AG04450 (cell line): ENCODE measurements at regions not wholly inside any gene's neighbourhood (a gene's known extent, or its start where the extent isn't known, plus 50 kb on each side); places are given as distances from the start of the nearest gene placed in this dataset.
"Not testable (repeated sequence)": the region's sequence is repeated elsewhere in the genome, so short reads cannot be mapped to it uniquely, and the experiment has no call there.

Experiments used
- CTCF ChIA-PET: fragments of 300-600, 350-600 bp; formaldehyde crosslinking; extraction: SDS; loops from one replicate; lab custom pipeline; 2022; ENCODE audit warnings: antibody characterized with exemption, inconsistent platforms; lab: Charles Lee
- POLR2A ChIA-PET: fragments of 350-600 bp; formaldehyde crosslinking; extraction: SDS; loops from one replicate; lab custom pipeline; 2021; ENCODE audit warnings: antibody characterized with exemption, inconsistent platforms; lab: Yijun Ruan, JAX
- DNase-seq: peaks from one replicate; pipeline ENCODE4 v3.0.0-alpha.2; 2011; ENCODE audit warnings: low read depth, low spot score
- H3K27ac ChIP-seq: one replicate; pipeline ENCODE4 v1.5.1; 2012; ENCODE audit warnings: low read depth, low read length, control low read depth
- H3K27me3 ChIP-seq: one replicate; pipeline ENCODE4 v1.6.0; 2012; ENCODE audit warnings: low read length; ENCODE audit not compliant: control insufficient read depth, insufficient read depth
- H3K4me3 ChIP-seq: 2 replicates; pipeline ENCODE4 v1.5.1; 2011; ENCODE audit warnings: mild to moderate bottlenecking, low read depth, low read length, control low read depth
- H3K9me3 ChIP-seq: 2 replicates; pipeline ENCODE4 v1.5.1; 2012; ENCODE audit warnings: low read length; ENCODE audit not compliant: control insufficient read depth, insufficient read depth
- CTCF ChIP-seq: IDR thresholded peaks from 2 replicates; pipeline ENCODE4 v1.5.1; 2011; ENCODE audit warnings: low read depth, low read length, control low read depth, inconsistent platforms

DNA sequence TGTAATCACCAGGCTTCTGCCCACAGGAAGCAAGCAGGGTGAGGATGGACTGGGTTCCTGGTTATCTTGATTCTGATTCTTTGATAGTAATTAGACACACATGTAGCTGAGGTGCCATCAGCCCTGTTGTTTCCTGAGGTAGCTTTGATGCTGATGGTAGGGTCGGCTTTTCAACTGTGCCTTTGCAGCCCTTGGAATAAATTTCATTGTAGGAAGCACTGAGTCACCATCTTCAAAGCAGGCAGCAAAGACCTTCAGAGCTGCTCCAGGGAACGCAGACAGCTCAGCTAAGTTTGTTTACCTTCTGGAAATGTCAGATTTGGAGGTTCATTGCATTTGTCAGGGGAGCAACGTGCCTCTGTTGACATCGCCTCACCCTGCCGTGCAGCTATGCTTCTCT lies 135.4 kb downstream of the ASMT start:
- no peak overlapping the region for H3K27ac ChIP-seq
- peaks cover 25% of the 10 kb centered on the region for H3K9me3 ChIP-seq
- CTCF ChIA-PET: no interaction called here
- DNase-seq: no peak
- no peak for TF ChIP-seq CTCF
- H3K27me3 ChIP-seq: no peaks in the 10 kb centered on the region
- POLR2A ChIA-PET: no interaction called here
- H3K4me3 ChIP-seq: no peak overlapping the region

GRCh38 chrX:1751781-1752180 lies 136.9 kb downstream of the ASMT start:
- peaks cover 29% of the 10 kb centered on the region for H3K9me3 ChIP-seq
- ChIA-PET CTCF (no interaction called here), POLR2A (no interaction called here)
- DNase-seq: no peak
- no peak overlapping the region for H3K4me3 ChIP-seq
- TF ChIP-seq CTCF: no peak
- H3K27ac ChIP-seq: no peak overlapping the region
- H3K27me3 ChIP-seq: no peaks in the 10 kb centered on the region

GRCh38 chrX:1752799-1753198 lies 137.9 kb downstream of the ASMT start:
- POLR2A ChIA-PET, DNase-seq, H3K27me3 ChIP-seq, H3K4me3 ChIP-seq, H3K27ac ChIP-seq, CTCF ChIA-PET: not testable (repeated sequence)
- H3K9me3 ChIP-seq: peaks cover 35% of the 10 kb centered on the region

DNA sequence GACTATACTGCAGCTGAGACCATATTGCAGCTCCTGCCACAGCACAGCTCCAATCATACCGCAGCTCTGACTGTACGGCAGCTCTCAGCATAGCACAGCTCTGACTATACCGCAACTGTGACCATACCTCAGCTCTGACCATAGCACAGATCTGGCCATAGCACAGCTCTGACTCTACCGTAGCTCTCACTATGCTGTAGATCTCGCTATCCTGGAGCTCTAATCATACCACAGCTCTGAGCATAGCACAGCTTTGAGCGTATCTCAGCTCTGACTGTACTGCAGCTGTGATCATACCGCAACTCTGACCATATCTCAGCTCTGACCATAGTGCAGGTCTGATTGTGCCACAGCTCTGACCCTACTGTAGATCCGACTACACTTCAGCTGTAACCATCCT lies 139.2 kb downstream of the ASMT start:
- Histone ChIP-seq H3K9me3 (peaks cover 44% of the 10 kb centered on the region), H3K27me3 (no peaks in the 10 kb centered on the region), H3K4me3 (no peak overlapping the region), H3K27ac (no peak overlapping the region)
- ChIA-PET CTCF (no interaction called here), POLR2A (no interaction called here)
- DNase-seq: no peak
- no peak for TF ChIP-seq CTCF

DNA sequence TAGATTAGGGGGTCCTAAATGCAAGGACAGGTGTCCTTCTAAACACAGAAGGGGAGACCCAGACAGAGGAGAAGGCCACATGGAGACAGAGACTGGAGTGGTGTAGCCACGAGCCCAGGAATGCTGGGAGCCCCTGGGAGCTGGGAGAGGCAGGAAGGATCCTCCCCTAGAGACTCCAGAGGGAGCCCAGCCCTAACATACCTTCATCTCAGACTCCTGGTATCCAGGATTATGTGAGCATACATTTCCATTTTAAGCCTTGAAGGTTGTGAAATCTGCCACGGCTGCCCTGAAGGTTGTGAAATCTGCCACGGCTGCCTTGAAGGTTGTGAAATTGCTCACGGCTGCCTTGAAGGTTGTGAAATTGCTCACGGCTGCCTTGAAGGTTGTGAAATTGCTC lies 148.4 kb downstream of the ASMT start:
- Histone ChIP-seq H3K9me3 (peaks cover 68% of the 10 kb centered on the region), H3K27ac (no peak overlapping the region), H3K27me3 (no peaks in the 10 kb centered on the region), H3K4me3 (no peak overlapping the region)
- no peak for TF ChIP-seq CTCF
- ChIA-PET CTCF (no interaction called here), POLR2A (no interaction called here)
- no peak for DNase-seq

- POLR2A ChIA-PET, DNase-seq, H3K27me3 ChIP-seq, H3K4me3 ChIP-seq, CTCF ChIA-PET, H3K27ac ChIP-seq: not testable (repeated sequence)
- H3K9me3 ChIP-seq: peaks cover 68% of the 10 kb centered on the region
These were observed 150.1 kb downstream of the ASMT start for GRCh38 chrX:1764883-1765364.
